GM12878 (cell line): ENCODE measurements at regions not wholly inside any gene's neighbourhood (a gene's known extent, or its start where the extent isn't known, plus 50 kb on each side); places are given as distances from the start of the nearest gene placed in this dataset.

ENCODE experiments used
- ATAC-seq: fragments of 200-7000 bp; cut with Tn5 transposase; 3 replicates; pipeline ENCODE4 v1.9.1; 2020; ENCODE audit warnings: mild to moderate bottlenecking, moderate library complexity
- BruUV-seq: library from RNA; stranded (reverse); fragments of 400-500 nt; replicated peaks from 2 replicates; lab custom pipeline; 2021; lab: Mats Ljungman, UMichigan
- CTCF ChIA-PET: fragments of 300-600 bp; sonication (Branson Sonifier 250); formaldehyde crosslinking; extraction: SDS; loops from one replicate; lab custom pipeline; 2021; ENCODE audit warnings: inconsistent platforms; lab: Yijun Ruan, JAX
- POLR2A ChIA-PET: fragments of 350-600 bp; formaldehyde crosslinking; extraction: SDS; loops from one replicate; lab custom pipeline; 2021; ENCODE audit warnings: inconsistent platforms; lab: Charles Lee
- RAD21 ChIA-PET: fragments of 300-600 bp; sonication (Branson Sonifier 250); formaldehyde crosslinking; loops from one replicate; lab custom pipeline; 2023; ENCODE audit warnings: antibody characterized with exemption; ENCODE audit not compliant: unreplicated experiment; lab: Charles Lee
- SMC1A ChIA-PET: fragments of 300-600 bp; sonication (Branson Sonifier 250); formaldehyde crosslinking; loops from one replicate; lab custom pipeline; 2023; ENCODE audit not compliant: unreplicated experiment, uncharacterized antibody; lab: Charles Lee
- DNase-seq: peaks from one replicate; pipeline ENCODE4 v3.0.0-alpha.2; 2011; ENCODE audit warnings: low read depth, low spot score
- FAIRE-seq: peaks from 3 replicates; lab custom pipeline; 2011; peaks lifted over from hg19 to GRCh38; lab: Jason Lieb, UNC
- H2AFZ ChIP-seq: 2 replicates; pipeline ENCODE4 v1.6.0; 2011; ENCODE audit warnings: low read depth, low read length, control low read depth; ENCODE audit not compliant: control insufficient read depth
- H3K27ac ChIP-seq: 2 replicates; pipeline ENCODE4 v1.5.1; 2011; ENCODE audit warnings: control low read depth; ENCODE audit not compliant: control insufficient read depth, insufficient read depth
- H3K27me3 ChIP-seq, 2 experiments: replicated peaks in 1 of 2; 2 replicates each; pipeline versions ENCODE4 v1.6.0 to v1.6.1; 2011; ENCODE audit warnings: low read length in 1 of 2; ENCODE audit not compliant: control insufficient read depth in 2 of 2, insufficient read depth in 2 of 2
- H3K36me3 ChIP-seq, 2 experiments: 2 replicates each; pipeline ENCODE4 v1.5.1; 2011; ENCODE audit warnings: low read length in 1 of 2; ENCODE audit not compliant: control insufficient read depth in 2 of 2, insufficient read depth in 2 of 2
- H3K4me1 ChIP-seq: 2 replicates; pipeline ENCODE4 v1.6.1; 2011; ENCODE audit warnings: mild to moderate bottlenecking, low read length, moderate library complexity, mixed read lengths; ENCODE audit not compliant: control insufficient read depth, insufficient read depth
- H3K4me2 ChIP-seq: 2 replicates; pipeline ENCODE4 v1.6.0; 2011; ENCODE audit warnings: control low read depth; ENCODE audit not compliant: control insufficient read depth, insufficient read depth
- H3K4me3 ChIP-seq: fragments of 200-600 bp; sonication (generic); 2 replicates; pipeline ENCODE4 v1.5.1; 2016
- H3K79me2 ChIP-seq: 2 replicates; pipeline ENCODE4 v1.6.0; 2011; ENCODE audit warnings: low read length; ENCODE audit not compliant: control insufficient read depth, insufficient read depth
- H3K9ac ChIP-seq: 2 replicates; pipeline ENCODE4 v1.8.0; 2011; ENCODE audit warnings: low read length, control low read depth, mixed read lengths; ENCODE audit not compliant: control insufficient read depth, insufficient read depth
- H3K9me3 ChIP-seq: replicated peaks from 3 replicates; pipeline ENCODE4 v1.5.1; 2011; ENCODE audit warnings: mild to moderate bottlenecking, low read length; ENCODE audit not compliant: control insufficient read depth, insufficient read depth
- H4K20me1 ChIP-seq: 2 replicates; pipeline ENCODE4 v1.6.0; 2011; ENCODE audit not compliant: control insufficient read depth, insufficient read depth
- CBX5 ChIP-seq: sonication (generic); IDR thresholded peaks from 2 replicates; pipeline ENCODE4 v1.6.1; 2016; ENCODE audit warnings: low read depth, moderate library complexity, mild to moderate bottlenecking, inconsistent platforms
- KAT2A ChIP-seq: conservative IDR thresholded peaks from 2 replicates; pipeline ENCODE4 v1.6.1; 2011; ENCODE audit warnings: low read depth, low read length; ENCODE audit not compliant: control insufficient read depth
- POU2F2 ChIP-seq: IDR thresholded peaks from 3 replicates; pipeline ENCODE4 v1.6.1; 2011; ENCODE audit warnings: low read depth, mild to moderate bottlenecking, low read length, borderline replicate concordance
- WGBS: methylation state at CpG from one replicate; pipeline ENCODE4 v1.1.6; 2016; ENCODE audit warnings: low lambda C conversion rate; ENCODE audit not compliant: insufficient replicate concordance, insufficient coverage; ENCODE audit errors: missing lambda C conversion rate; 5-methylcytosine and 5-hydroxymethylcytosine counted together
- in situ Hi-C: fragments of 300-500 bp; cut with MboI; formaldehyde crosslinking; loops from 9 replicates; pipeline ENCODE4 v1.14.3; 2018; ENCODE audit warnings: mixed read lengths
- intact Hi-C: fragments of 100-400 bp; cut with micrococcal nuclease; formaldehyde crosslinking; loops from one replicate; pipeline ENCODE4 v1.14.2; 2022; ENCODE audit not compliant: unreplicated experiment
- TF ChIP-seq, protein P1 (sequence below): fragments of 450-650 bp; IDR thresholded peaks from 2 replicates; pipeline ENCODE4 v1.6.1; 2018; ENCODE audit warnings: mild to moderate bottlenecking, low read depth, moderate library complexity; ENCODE audit not compliant: partially characterized antibody

DNA sequence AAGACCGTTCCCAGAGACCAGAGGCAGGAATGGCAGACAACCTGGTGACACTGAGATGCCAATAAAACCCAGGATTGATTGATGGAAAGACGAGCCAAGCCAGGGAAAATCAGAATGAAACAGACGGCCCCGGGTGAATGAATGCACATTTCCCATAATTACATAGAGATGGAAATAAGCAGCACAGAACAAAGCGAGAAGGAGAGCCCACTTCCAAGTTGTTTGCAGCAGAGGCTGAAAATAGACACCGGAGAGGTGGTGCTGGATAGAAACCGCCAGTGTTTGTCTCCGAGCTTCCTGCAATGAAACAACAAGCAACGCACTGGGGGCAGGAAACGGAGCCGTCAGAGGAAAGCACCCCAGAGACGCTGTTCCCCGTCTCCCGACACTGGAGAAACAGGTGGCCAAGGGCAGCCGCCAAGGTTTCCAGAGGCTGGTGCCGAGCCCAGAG is 406.8 kb downstream of the SHANK2 start:
- no peaks in the 10 kb centered on the region for H4K20me1 ChIP-seq
- TF ChIP-seq CBX5 (no peak), KAT2A (no peak), POU2F2 (no peak)
- TF ChIP-seq, protein P1, sequence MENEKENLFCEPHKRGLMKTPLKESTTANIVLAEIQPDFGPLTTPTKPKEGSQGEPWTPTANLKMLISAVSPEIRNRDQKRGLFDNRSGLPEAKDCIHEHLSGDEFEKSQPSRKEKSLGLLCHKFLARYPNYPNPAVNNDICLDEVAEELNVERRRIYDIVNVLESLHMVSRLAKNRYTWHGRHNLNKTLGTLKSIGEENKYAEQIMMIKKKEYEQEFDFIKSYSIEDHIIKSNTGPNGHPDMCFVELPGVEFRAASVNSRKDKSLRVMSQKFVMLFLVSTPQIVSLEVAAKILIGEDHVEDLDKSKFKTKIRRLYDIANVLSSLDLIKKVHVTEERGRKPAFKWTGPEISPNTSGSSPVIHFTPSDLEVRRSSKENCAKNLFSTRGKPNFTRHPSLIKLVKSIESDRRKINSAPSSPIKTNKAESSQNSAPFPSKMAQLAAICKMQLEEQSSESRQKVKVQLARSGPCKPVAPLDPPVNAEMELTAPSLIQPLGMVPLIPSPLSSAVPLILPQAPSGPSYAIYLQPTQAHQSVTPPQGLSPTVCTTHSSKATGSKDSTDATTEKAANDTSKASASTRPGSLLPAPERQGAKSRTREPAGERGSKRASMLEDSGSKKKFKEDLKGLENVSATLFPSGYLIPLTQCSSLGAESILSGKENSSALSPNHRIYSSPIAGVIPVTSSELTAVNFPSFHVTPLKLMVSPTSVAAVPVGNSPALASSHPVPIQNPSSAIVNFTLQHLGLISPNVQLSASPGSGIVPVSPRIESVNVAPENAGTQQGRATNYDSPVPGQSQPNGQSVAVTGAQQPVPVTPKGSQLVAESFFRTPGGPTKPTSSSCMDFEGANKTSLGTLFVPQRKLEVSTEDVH: no peak
- H3K27ac ChIP-seq: no peak overlapping the region
- intact Hi-C loops: no loop called here
- ChIA-PET RAD21 (no interaction called here), POLR2A (no interaction called here), CTCF (no interaction called here), SMC1A (no interaction called here)
- no peak for ATAC-seq
- in situ Hi-C loops: no loop called here
- H3K79me2 ChIP-seq: no peaks in the 10 kb centered on the region
- no peaks in the 10 kb centered on the region for H3K4me1 ChIP-seq
- DNase-seq: no peak
- no peak overlapping the region for H3K9ac ChIP-seq
- BruUV-seq: no TSS peak
- H3K36me3 ChIP-seq: no peaks in the 10 kb centered on the region
- no peak for FAIRE-seq
- H3K4me3 ChIP-seq: no peak overlapping the region
- no peaks in the 10 kb centered on the region; a peak in 1 of 4 replicates for H3K27me3 ChIP-seq
- WGBS: 24% methylated on average over 16 of the region's 16 CpGs
- no peak overlapping the region for H2AFZ ChIP-seq
- H3K4me2 ChIP-seq: no peak overlapping the region
- H3K9me3 ChIP-seq: no peaks in the 10 kb centered on the region
